Mucosa of rectum (tissue), 2 donors: ENCODE measurements at regions not wholly inside any gene's neighbourhood (a gene's known extent, or its start where the extent isn't known, plus 50 kb on each side); places are given as distances from the start of the nearest gene placed in this dataset.

Experiments used
- H3K27ac ChIP-seq, 2 donors: one replicate each; pipeline ENCODE4 v1.7.0; 2013; ENCODE audit warnings: inconsistent platforms in 2 of 2, low read depth in 2 of 2, low read length in 2 of 2
- H3K27me3 ChIP-seq, 2 donors: one replicate each; pipeline ENCODE4 v1.7.0; 2013; ENCODE audit warnings: low read length in 2 of 2; ENCODE audit not compliant: control insufficient read depth in 2 of 2, insufficient read depth in 2 of 2
- H3K36me3 ChIP-seq, 2 donors: one replicate each; pipeline ENCODE4 v1.7.0; 2013; ENCODE audit warnings: low read length in 2 of 2; ENCODE audit not compliant: control insufficient read depth in 2 of 2, insufficient read depth in 2 of 2
- H3K4me1 ChIP-seq, 2 donors: one replicate each; pipeline ENCODE4 v1.7.0; 2013; ENCODE audit warnings: low read length in 2 of 2, mild to moderate bottlenecking in 1 of 2; ENCODE audit not compliant: control insufficient read depth in 2 of 2, insufficient read depth in 2 of 2
- H3K4me3 ChIP-seq, 2 donors: one replicate each; pipeline ENCODE4 v1.7.0; 2013; ENCODE audit warnings: low read length in 2 of 2
- H3K9ac ChIP-seq, 2 donors: one replicate each; pipeline ENCODE4 v1.7.0; 2013; ENCODE audit warnings: low read length in 2 of 2, low read depth in 1 of 2, mild to moderate bottlenecking in 1 of 2
- H3K9me3 ChIP-seq, 2 donors: one replicate each; pipeline ENCODE4 v1.7.0; 2013; ENCODE audit warnings: low read length in 2 of 2; ENCODE audit not compliant: control insufficient read depth in 2 of 2
- donor health status: healthy.
- donor health status: Normal muscosa, but diverticular disease.

- no peak overlapping the region for H3K9ac ChIP-seq
- H3K36me3 ChIP-seq, result no peaks in the 10 kb centered on the region
- no peaks in the 10 kb centered on the region for H3K4me1 ChIP-seq
- no peak overlapping the region for H3K27ac ChIP-seq
- H3K4me3 ChIP-seq, result no peak overlapping the region
- H3K27me3 ChIP-seq, result peaks cover 0 to under 1% of the 10 kb centered on the region in 2 donors
- H3K9me3 ChIP-seq, result no peaks in the 10 kb centered on the region
These were observed 180.0 kb downstream of the MN1 start for GRCh38 chr22:27621486-27622070.

GRCh38 chr22:27624042-27624441 is 177.5 kb downstream of the MN1 start:
- H3K4me1 ChIP-seq, result no peaks in the 10 kb centered on the region

GRCh38 chr22:27624705-27625104 is 176.9 kb downstream of the MN1 start:
- Histone ChIP-seq H3K27ac (no peak overlapping the region), H3K36me3 (no peaks in the 10 kb centered on the region), H3K4me3 (no peak overlapping the region), H3K4me1 (no peaks in the 10 kb centered on the region), H3K27me3 (no peaks in the 10 kb centered on the region), H3K9ac (no peak overlapping the region), H3K9me3 (no peaks in the 10 kb centered on the region)

More at GRCh38 chr22:27624042-27624441, 177.5 kb downstream of the MN1 start:
- Histone ChIP-seq H3K9ac (no peak overlapping the region), H3K4me3 (no peak overlapping the region), H3K9me3 (no peaks in the 10 kb centered on the region), H3K27ac (no peak overlapping the region), H3K27me3 (no peaks in the 10 kb centered on the region), H3K36me3 (no peaks in the 10 kb centered on the region)

- H3K27ac ChIP-seq, result no peak overlapping the region
- H3K9ac ChIP-seq, result no peak overlapping the region
- H3K4me1 ChIP-seq, result no peaks in the 10 kb centered on the region
- H3K36me3 ChIP-seq, result no peaks in the 10 kb centered on the region
- H3K27me3 ChIP-seq, result no peaks in the 10 kb centered on the region
- no peak overlapping the region for H3K4me3 ChIP-seq
- H3K9me3 ChIP-seq, result no peaks in the 10 kb centered on the region
These were observed 175.5 kb downstream of the MN1 start for GRCh38 chr22:27625769-27626674.

GRCh38 chr22:27626675-27627443 is 174.7 kb downstream of the MN1 start:
- no peaks in the 10 kb centered on the region for H3K36me3 ChIP-seq
- H3K27ac ChIP-seq, result no peak overlapping the region

GRCh38 chr22:27627444-27627833 is 174.1 kb downstream of the MN1 start:
- H3K4me3 ChIP-seq, result no peak overlapping the region
- H3K27me3 ChIP-seq, result no peaks in the 10 kb centered on the region
- no peaks in the 10 kb centered on the region for H3K36me3 ChIP-seq
- no peaks in the 10 kb centered on the region for H3K9me3 ChIP-seq
- H3K9ac ChIP-seq, result no peak overlapping the region
- H3K27ac ChIP-seq, result no peak overlapping the region
- H3K4me1 ChIP-seq, result no peaks in the 10 kb centered on the region

More at GRCh38 chr22:27626675-27627443, 174.7 kb downstream of the MN1 start:
- Histone ChIP-seq H3K27me3 (no peaks in the 10 kb centered on the region), H3K4me3 (no peak overlapping the region), H3K9me3 (no peaks in the 10 kb centered on the region), H3K9ac (no peak overlapping the region), H3K4me1 (no peaks in the 10 kb centered on the region)

GRCh38 chr22:27627901-27628300 is 173.7 kb downstream of the MN1 start:
- no peak overlapping the region for H3K27ac ChIP-seq
- no peaks in the 10 kb centered on the region for H3K9me3 ChIP-seq
- H3K9ac ChIP-seq, result no peak overlapping the region
- no peaks in the 10 kb centered on the region for H3K36me3 ChIP-seq
- H3K4me3 ChIP-seq, result no peak overlapping the region
- H3K27me3 ChIP-seq, result no peaks in the 10 kb centered on the region
- no peaks in the 10 kb centered on the region for H3K4me1 ChIP-seq

GRCh38 chr22:27628341-27628740 is 173.2 kb downstream of the MN1 start:
- no peaks in the 10 kb centered on the region for H3K9me3 ChIP-seq
- H3K36me3 ChIP-seq, result no peaks in the 10 kb centered on the region
- no peak overlapping the region for H3K4me3 ChIP-seq
- no peaks in the 10 kb centered on the region for H3K4me1 ChIP-seq
- no peak overlapping the region for H3K9ac ChIP-seq
- H3K27ac ChIP-seq, result no peak overlapping the region
- peaks cover 0 to under 1% of the 10 kb centered on the region in 2 donors for H3K27me3 ChIP-seq

- Histone ChIP-seq H3K27ac (no peak overlapping the region), H3K27me3 (peaks cover 3 to 5% of the 10 kb centered on the region in 2 donors), H3K9me3 (no peaks in the 10 kb centered on the region), H3K4me1 (no peaks in the 10 kb centered on the region), H3K36me3 (no peaks in the 10 kb centered on the region), H3K9ac (no peak overlapping the region), H3K4me3 (no peak overlapping the region)
These were observed 172.5 kb downstream of the MN1 start for GRCh38 chr22:27628891-27629631.
